ENCODE measurements at regions not wholly inside any gene's neighbourhood (a gene's known extent, or its start where the extent isn't known, plus 50 kb on each side); places are given as distances from the start of the nearest gene placed in this dataset.

DNA sequence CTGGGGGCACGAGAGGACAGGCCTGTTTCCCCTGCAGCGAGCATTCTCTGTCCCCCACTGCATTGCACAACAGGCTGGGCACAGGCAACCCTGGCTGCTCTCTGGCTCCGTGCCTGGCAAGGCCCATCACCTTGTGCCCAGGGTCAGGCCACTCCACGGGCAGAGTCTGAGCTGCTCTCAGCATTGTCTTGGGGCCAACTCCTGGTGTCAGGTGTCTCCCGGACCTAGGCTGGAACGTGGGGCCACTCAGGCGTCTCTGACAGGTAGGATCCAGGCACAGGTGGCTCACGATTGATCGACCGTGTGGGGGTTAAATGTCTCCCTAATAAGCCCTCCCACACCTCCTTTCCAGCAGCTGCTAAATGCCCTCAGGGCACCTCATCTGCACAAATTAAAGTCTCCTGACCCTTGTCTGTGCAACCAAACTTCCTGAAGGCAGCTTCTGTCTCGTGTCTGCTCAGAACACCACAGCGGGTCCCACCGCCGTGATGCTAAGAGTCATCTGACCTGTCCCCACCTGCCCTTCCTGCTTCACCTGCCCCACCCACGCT is 66.6 kb upstream of the GPC1 start:
- Histone ChIP-seq H3K9ac (ENCODE audit: low read length) (no peak overlapping the region), H3K27ac (ENCODE audit: low read length) (no peak overlapping the region), H4K20me1 (ENCODE audit: insufficient read depth, low read length) (no peaks in the 10 kb centered on the region), H3K9me3 (replicated peaks; ENCODE audit: insufficient read depth, low read length) (no peaks in the 10 kb centered on the region), H3K4me3 (ENCODE audit: low read length) (no peak overlapping the region), H3K4me2 (ENCODE audit: low read depth, low read length) (no peak overlapping the region), H3K36me3 (replicated peaks; ENCODE audit: insufficient read depth, low read length) (no peaks in the 10 kb centered on the region), H3F3A (ENCODE audit: insufficient read depth, low read length) (no peaks in the 10 kb centered on the region), H3K79me2 (ENCODE audit: low read length) (no peaks in the 10 kb centered on the region), H2AFZ (ENCODE audit: low read length) (no peak overlapping the region), H3K4me1 (ENCODE audit: low read length) (no peaks in the 10 kb centered on the region), H3K27me3 (replicated peaks; ENCODE audit: insufficient read depth, low read length) (peaks cover 15% of the 10 kb centered on the region), H3K9me2 (replicated peaks; ENCODE audit: insufficient read depth, low read length) (no peaks in the 10 kb centered on the region)
- TF ChIP-seq, protein P1, sequence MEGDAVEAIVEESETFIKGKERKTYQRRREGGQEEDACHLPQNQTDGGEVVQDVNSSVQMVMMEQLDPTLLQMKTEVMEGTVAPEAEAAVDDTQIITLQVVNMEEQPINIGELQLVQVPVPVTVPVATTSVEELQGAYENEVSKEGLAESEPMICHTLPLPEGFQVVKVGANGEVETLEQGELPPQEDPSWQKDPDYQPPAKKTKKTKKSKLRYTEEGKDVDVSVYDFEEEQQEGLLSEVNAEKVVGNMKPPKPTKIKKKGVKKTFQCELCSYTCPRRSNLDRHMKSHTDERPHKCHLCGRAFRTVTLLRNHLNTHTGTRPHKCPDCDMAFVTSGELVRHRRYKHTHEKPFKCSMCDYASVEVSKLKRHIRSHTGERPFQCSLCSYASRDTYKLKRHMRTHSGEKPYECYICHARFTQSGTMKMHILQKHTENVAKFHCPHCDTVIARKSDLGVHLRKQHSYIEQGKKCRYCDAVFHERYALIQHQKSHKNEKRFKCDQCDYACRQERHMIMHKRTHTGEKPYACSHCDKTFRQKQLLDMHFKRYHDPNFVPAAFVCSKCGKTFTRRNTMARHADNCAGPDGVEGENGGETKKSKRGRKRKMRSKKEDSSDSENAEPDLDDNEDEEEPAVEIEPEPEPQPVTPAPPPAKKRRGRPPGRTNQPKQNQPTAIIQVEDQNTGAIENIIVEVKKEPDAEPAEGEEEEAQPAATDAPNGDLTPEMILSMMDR (IDR thresholded peaks at IDR 0.05; ENCODE audit: low read length): no peak
- TF ChIP-seq EZH2phosphoT487 (IDR thresholded peaks at IDR 0.05; ENCODE audit: low read length): no peak
- TF ChIP-seq EZH2 (optimal IDR thresholded peaks at IDR 0.05; ENCODE audit: low read depth, low read length): no peak
- DNase-seq: no peak

DNA sequence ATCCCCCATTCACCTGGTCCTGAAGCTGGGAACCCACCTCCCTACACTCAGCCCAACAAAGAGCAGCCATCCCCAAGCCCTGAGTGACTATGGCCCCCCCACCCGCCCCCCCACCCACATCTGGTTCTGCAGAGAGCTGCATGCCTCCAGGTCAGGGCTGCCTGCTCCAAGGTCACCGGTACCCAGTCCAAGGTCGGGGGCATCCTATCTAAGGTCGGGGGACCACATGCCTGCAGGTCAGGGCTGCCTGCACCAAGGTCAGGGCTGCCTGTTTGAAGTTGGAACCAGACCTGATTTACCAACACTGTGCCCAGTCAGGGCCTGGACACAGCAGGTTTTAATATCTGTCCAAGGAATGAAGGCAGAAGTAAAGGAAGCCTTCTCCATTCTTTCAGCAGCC is 66.1 kb upstream of the GPC1 start:
- DNase-seq: no peak
- no peak overlapping the region for H3K27ac ChIP-seq (ENCODE audit: low read length)
- no peaks in the 10 kb centered on the region for H3K36me3 ChIP-seq (replicated peaks; ENCODE audit: insufficient read depth, low read length)
- H3K4me2 ChIP-seq (ENCODE audit: low read depth, low read length): no peak overlapping the region
- H3K9ac ChIP-seq (ENCODE audit: low read length): no peak overlapping the region
- H3K9me2 ChIP-seq (replicated peaks; ENCODE audit: insufficient read depth, low read length): no peaks in the 10 kb centered on the region
- H3K27me3 ChIP-seq (replicated peaks; ENCODE audit: insufficient read depth, low read length): peaks cover 13% of the 10 kb centered on the region
- no peak overlapping the region for H3K4me3 ChIP-seq (ENCODE audit: low read length)
- no peaks in the 10 kb centered on the region for H4K20me1 ChIP-seq (ENCODE audit: insufficient read depth, low read length)
- no peak overlapping the region for H2AFZ ChIP-seq (ENCODE audit: low read length)
- H3K79me2 ChIP-seq (ENCODE audit: low read length): no peaks in the 10 kb centered on the region
- TF ChIP-seq, protein P1 (IDR thresholded peaks at IDR 0.05; ENCODE audit: low read length): no peak
- TF ChIP-seq EZH2phosphoT487 (IDR thresholded peaks at IDR 0.05; ENCODE audit: low read length): no peak
- TF ChIP-seq EZH2 (optimal IDR thresholded peaks at IDR 0.05; ENCODE audit: low read depth, low read length): no peak
- no peaks in the 10 kb centered on the region for H3K4me1 ChIP-seq (ENCODE audit: low read length)
- H3K9me3 ChIP-seq (replicated peaks; ENCODE audit: insufficient read depth, low read length): no peaks in the 10 kb centered on the region
- no peaks in the 10 kb centered on the region for H3F3A ChIP-seq (ENCODE audit: insufficient read depth, low read length)

DNA sequence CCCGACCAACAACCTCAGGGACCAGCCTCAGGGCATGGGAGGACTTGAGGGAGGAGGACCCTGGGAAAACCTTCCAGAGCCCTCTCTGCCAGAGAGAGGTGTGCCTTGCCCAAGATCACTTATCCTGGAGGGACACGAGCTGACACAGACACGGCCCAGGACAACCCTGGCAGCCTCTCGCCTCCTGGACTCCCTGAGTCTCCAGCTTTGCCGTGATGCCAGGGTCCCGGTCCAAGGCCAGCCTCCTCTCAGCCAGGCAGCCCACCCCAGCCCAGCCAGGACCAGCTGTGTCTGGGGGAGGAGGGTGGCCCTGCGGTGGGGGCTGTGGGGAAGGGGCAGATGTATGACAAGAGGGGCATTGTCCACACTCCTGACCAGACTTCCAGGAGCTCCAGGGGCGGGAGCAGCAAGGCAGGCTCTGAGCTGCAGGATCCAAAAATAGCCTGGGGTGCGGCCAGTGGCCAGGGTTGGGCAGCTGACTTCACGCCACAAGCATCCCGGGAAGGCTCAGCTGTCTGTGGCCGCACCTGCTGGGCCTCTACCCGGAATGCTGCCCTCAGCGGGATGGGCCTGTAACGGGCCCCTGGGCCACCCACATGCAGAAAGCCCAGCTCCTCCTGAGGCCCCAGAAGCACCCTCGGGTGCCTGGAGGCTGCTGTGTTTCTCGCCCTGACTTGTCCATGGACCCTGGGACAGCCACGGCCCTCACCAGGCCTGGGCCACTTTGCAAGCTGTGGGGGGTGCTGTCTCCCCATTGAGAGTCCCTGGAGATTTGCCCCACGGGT is 65.5 kb upstream of the GPC1 start:
- Histone ChIP-seq H3K36me3 (replicated peaks; ENCODE audit: insufficient read depth, low read length) (no peaks in the 10 kb centered on the region), H3K27me3 (replicated peaks; ENCODE audit: insufficient read depth, low read length) (peaks cover 10% of the 10 kb centered on the region; the same call in 1 of the 2 replicates), H3K4me2 (ENCODE audit: low read depth, low read length) (no peak overlapping the region), H3K9me2 (replicated peaks; ENCODE audit: insufficient read depth, low read length) (no peaks in the 10 kb centered on the region), H3K9ac (ENCODE audit: low read length) (no peak overlapping the region), H4K20me1 (ENCODE audit: insufficient read depth, low read length) (no peaks in the 10 kb centered on the region), H2AFZ (ENCODE audit: low read length) (no peak overlapping the region), H3F3A (ENCODE audit: insufficient read depth, low read length) (no peaks in the 10 kb centered on the region), H3K9me3 (replicated peaks; ENCODE audit: insufficient read depth, low read length) (no peaks in the 10 kb centered on the region), H3K4me1 (ENCODE audit: low read length) (no peaks in the 10 kb centered on the region), H3K79me2 (ENCODE audit: low read length) (no peaks in the 10 kb centered on the region), H3K27ac (ENCODE audit: low read length) (no peak overlapping the region), H3K4me3 (ENCODE audit: low read length) (no peak overlapping the region)
- TF ChIP-seq EZH2 (optimal IDR thresholded peaks at IDR 0.05; ENCODE audit: low read depth, low read length) (no peak), EZH2phosphoT487 (IDR thresholded peaks at IDR 0.05; ENCODE audit: low read length) (no peak)
- TF ChIP-seq, protein P1 (IDR thresholded peaks at IDR 0.05; ENCODE audit: low read length): no peak
- DNase-seq: no peak
